C4-2B (cell line): ENCODE measurements at regions not wholly inside any gene's neighbourhood (a gene's known extent, or its start where the extent isn't known, plus 50 kb on each side); places are given as distances from the start of the nearest gene placed in this dataset.

Experiments
- CTCF ChIP-seq: fragments of 450-650 bp; conservative IDR thresholded peaks from 2 replicates; pipeline ENCODE4 v1.5.1; 2017; ENCODE audit warnings: mild to moderate bottlenecking
- ZFX ChIP-seq: fragments of 450-650 bp; IDR thresholded peaks from 2 replicates; pipeline ENCODE4 v1.6.1; 2017

- no peak for TF ChIP-seq CTCF
- TF ChIP-seq ZFX, result no peak
Observed at GRCh38 chr5:56506211-56506965, 273.3 kb upstream of the ANKRD55 start.
